22Rv1 (cell line): ENCODE measurements at regions not wholly inside any gene's neighbourhood (a gene's known extent, or its start where the extent isn't known, plus 50 kb on each side); places are given as distances from the start of the nearest gene placed in this dataset.

Experiments used
- ZFX ChIP-seq: fragments of 450-650 bp; IDR thresholded peaks from 2 replicates; pipeline ENCODE4 v1.6.1; 2017; ENCODE audit warnings: antibody characterized with exemption, borderline replicate concordance
- TF ChIP-seq, protein P1 (sequence below): fragments of 450-650 bp; IDR thresholded peaks from 2 replicates; pipeline ENCODE4 v1.5.1; 2017; ENCODE audit warnings: mild to moderate bottlenecking

DNA sequence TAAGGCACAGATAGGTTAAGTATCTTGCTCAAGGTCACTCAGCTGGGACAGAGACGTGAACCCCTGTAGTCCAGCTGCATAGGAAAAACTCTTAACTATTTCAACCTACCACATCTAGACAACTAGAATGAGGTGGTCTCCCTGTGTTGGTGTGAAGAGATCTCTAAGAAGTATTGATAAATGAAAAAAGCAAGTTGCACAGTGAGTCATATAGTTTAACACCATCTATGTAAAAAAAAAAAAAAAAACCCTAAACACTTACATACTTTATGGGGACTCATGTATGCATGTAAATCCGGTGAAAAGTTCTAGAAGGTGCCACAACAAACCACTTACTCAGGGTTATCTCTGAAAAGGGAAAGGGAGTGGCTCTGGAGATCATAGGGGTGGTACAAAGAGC is 185.5 kb downstream of the SATB1 start:
- TF ChIP-seq, protein P1, sequence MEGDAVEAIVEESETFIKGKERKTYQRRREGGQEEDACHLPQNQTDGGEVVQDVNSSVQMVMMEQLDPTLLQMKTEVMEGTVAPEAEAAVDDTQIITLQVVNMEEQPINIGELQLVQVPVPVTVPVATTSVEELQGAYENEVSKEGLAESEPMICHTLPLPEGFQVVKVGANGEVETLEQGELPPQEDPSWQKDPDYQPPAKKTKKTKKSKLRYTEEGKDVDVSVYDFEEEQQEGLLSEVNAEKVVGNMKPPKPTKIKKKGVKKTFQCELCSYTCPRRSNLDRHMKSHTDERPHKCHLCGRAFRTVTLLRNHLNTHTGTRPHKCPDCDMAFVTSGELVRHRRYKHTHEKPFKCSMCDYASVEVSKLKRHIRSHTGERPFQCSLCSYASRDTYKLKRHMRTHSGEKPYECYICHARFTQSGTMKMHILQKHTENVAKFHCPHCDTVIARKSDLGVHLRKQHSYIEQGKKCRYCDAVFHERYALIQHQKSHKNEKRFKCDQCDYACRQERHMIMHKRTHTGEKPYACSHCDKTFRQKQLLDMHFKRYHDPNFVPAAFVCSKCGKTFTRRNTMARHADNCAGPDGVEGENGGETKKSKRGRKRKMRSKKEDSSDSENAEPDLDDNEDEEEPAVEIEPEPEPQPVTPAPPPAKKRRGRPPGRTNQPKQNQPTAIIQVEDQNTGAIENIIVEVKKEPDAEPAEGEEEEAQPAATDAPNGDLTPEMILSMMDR: no peak
- TF ChIP-seq ZFX: no peak
